BJ (cell line): ENCODE measurements at regions not wholly inside any gene's neighbourhood (a gene's known extent, or its start where the extent isn't known, plus 50 kb on each side); places are given as distances from the start of the nearest gene placed in this dataset.

Source experiments
- CTCF ChIA-PET: fragments of 350-600 bp; formaldehyde crosslinking; extraction: SDS; loops from one replicate; lab custom pipeline; 2021; ENCODE audit warnings: antibody characterized with exemption, inconsistent platforms; lab: Yijun Ruan, JAX
- POLR2A ChIA-PET: fragments of 300-600 bp; sonication (Branson Sonifier 250); formaldehyde crosslinking; extraction: SDS; loops from one replicate; lab custom pipeline; 2021; ENCODE audit warnings: antibody characterized with exemption; lab: Charles Lee
- DNase-seq: peaks from one replicate; pipeline ENCODE4 v3.0.0-alpha.2; 2011; ENCODE audit warnings: low read depth
- H3K27me3 ChIP-seq: 2 replicates; pipeline ENCODE4 v1.6.0; 2011; ENCODE audit warnings: low read length; ENCODE audit not compliant: control insufficient read depth, insufficient read depth
- H3K36me3 ChIP-seq: 2 replicates; pipeline ENCODE4 v1.5.1; 2011; ENCODE audit warnings: low read length; ENCODE audit not compliant: control insufficient read depth, insufficient read depth
- H3K4me3 ChIP-seq: 2 replicates; pipeline ENCODE4 v1.5.1; 2011; ENCODE audit warnings: low read depth, mild to moderate bottlenecking, control low read depth, low read length
- TF ChIP-seq, protein P1 (sequence below): IDR thresholded peaks from 2 replicates; pipeline ENCODE4 v1.5.1; 2011; ENCODE audit warnings: low read depth, mild to moderate bottlenecking, control low read depth, inconsistent platforms, low read length, moderate library complexity; ENCODE audit not compliant: insufficient read depth

DNA sequence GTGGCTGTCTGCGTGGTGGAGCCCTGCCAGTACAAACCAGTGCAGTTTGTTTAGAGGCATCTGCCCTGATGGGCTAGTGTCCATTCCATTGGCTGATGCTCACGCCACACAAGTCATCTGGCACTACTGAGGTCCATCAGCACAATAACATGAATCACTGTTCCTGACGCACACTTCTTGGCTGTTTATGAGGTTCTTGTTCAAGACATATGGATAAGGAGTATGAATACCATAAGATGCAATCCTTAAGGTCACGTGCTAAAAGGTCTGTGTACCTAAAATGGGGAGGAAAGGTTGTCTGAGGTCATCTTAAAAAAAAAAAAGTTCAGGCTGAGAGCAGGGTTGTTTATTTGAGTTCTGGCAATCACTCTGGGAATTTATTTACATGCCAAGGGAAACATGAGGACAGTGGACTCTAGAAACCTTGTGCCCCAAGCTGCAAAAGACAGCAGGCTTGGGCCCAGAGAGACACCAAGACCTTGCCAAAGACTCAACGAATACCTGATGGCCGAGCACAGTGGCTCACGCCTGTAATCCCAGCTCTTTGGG, 54.1 kb upstream of the SHLD1 start:
- TF ChIP-seq, protein P1, sequence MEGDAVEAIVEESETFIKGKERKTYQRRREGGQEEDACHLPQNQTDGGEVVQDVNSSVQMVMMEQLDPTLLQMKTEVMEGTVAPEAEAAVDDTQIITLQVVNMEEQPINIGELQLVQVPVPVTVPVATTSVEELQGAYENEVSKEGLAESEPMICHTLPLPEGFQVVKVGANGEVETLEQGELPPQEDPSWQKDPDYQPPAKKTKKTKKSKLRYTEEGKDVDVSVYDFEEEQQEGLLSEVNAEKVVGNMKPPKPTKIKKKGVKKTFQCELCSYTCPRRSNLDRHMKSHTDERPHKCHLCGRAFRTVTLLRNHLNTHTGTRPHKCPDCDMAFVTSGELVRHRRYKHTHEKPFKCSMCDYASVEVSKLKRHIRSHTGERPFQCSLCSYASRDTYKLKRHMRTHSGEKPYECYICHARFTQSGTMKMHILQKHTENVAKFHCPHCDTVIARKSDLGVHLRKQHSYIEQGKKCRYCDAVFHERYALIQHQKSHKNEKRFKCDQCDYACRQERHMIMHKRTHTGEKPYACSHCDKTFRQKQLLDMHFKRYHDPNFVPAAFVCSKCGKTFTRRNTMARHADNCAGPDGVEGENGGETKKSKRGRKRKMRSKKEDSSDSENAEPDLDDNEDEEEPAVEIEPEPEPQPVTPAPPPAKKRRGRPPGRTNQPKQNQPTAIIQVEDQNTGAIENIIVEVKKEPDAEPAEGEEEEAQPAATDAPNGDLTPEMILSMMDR = no peak
- POLR2A ChIA-PET = no interaction called here
- no peaks in the 10 kb centered on the region for H3K27me3 ChIP-seq
- no peaks in the 10 kb centered on the region for H3K36me3 ChIP-seq
- no peak overlapping the region for H3K4me3 ChIP-seq
- peak; percentile 1 for DNase-seq
- CTCF ChIA-PET = no interaction called here

DNA sequence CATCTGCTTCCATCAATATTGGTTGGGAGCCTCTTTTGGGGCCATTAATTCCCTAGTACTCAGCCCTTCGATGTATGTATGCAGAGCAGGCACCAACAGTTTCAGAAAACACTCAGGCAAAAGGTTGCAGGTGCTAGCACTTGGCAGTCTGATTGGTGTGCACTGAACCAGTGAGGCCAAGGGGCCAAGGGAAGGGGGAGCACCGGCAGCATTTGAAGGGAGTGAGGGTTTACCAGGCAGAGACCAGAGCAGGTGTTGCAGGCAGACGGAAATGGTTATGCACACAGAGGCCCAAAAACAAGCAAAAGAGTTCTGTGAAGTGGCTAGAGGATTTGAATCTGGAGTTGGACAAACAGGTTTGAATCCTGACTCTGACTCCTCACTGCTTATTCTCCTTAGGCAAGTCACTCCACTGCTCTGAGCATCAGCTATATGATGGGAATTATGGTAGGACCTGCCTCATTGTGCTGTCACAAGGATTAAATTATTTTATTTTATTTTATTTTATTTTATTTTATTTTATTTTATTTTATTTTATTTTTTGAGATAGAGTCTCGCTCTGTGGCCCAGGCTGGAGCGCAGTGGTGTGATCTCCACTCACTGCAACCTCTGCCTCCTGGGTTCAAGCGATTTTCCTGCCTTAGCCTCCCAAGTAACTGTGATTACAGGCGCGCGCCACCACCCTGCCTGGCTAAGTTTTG, 58.1 kb upstream of the SHLD1 start:
- Histone ChIP-seq H3K36me3 (no peaks in the 10 kb centered on the region), H3K4me3 (no peak overlapping the region), H3K27me3 (no peaks in the 10 kb centered on the region; the same call in 1 of the 2 replicates)
- no peak for DNase-seq
- ChIA-PET POLR2A (no interaction called here), CTCF (no interaction called here)
- TF ChIP-seq, protein P1 = no peak

DNA sequence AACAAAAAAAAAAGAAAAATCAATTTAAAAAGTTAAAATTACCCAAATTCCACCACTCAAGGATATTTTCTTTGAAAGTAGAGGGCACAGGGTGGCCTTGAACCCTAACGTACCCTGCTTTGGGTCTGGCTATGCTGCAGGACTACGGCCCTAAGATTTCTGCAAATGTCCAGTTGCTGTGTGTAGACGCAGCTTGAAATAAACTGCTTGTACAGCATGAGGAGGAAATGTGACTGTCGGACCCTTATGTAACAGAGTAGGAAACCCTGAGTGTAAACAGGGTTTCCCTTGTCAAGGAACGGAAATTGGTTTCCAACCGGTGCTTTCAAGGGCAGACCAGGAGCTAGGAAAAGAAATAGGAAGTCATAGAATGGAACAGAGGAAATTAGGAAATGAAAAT, 60.7 kb upstream of the SHLD1 start:
- Histone ChIP-seq H3K4me3 (no peak overlapping the region), H3K27me3 (no peaks in the 10 kb centered on the region; the same call in 1 of the 2 replicates), H3K36me3 (no peaks in the 10 kb centered on the region)
- DNase-seq = no peak
- TF ChIP-seq, protein P1 = no peak
- ChIA-PET POLR2A (no interaction called here), CTCF (interaction anchor here (1.5 kb wide), 1 partner anchor 54 kb away, joined by 4 read pairs; no protein-coding TSS in a partner anchor)

DNA sequence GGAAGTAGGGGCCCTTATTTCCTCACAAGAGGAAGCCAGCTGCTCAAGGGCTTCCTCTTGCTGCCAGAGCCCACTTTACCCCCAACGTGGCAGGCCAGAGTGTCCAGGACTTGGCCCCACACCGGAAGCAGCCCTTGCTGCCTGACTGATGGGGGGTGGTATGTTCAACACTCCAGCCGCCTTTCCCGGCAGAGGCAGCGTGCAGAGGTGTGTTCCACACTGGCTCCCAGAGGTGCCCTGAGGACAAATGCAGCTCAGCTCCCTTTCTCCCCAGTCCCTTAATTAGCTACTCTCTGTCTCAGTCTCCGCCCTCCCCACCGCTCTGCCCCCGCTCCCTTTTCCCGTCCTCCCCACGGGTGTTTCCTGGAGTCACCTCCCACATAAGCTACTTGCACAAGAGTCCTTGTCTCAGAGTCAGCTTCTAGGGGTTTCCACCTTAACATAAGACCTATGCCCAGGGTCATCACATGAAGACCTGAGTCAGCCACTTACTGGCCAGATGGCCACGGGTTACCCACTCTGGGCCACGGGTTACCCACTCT, 61.7 kb upstream of the SHLD1 start:
- POLR2A ChIA-PET = no interaction called here
- Histone ChIP-seq H3K4me3 (no peak overlapping the region), H3K36me3 (no peaks in the 10 kb centered on the region), H3K27me3 (no peaks in the 10 kb centered on the region; the same call in 1 of the 2 replicates)
- CTCF ChIA-PET = no interaction called here
- no peak for DNase-seq
- TF ChIP-seq, protein P1 = no peak

DNA sequence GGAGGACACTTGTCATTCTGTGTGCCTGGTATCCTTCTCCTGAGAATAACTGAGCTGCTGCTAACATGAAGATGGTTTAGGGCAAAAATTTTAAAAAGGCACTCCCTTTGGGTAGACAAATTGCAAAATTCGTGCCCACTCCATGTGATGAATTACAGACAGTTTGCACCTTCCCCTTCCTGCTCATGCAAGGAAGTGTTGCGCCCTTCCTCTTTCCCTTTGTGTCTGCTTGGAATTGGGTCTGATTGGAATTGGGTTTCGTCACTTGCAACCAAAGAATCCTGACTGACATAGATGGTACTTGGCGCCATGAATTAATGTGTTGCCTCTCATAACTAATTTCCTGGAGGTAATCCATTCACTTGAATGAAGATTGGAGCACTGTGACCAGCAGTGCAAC, 62.3 kb upstream of the SHLD1 start:
- ChIA-PET CTCF (no interaction called here), POLR2A (no interaction called here)

More for the DNA sequence above, 62.3 kb upstream of the SHLD1 start:
- H3K4me3 ChIP-seq = no peak overlapping the region
- H3K36me3 ChIP-seq = no peaks in the 10 kb centered on the region
- no peaks in the 10 kb centered on the region; the same call in 1 of the 2 replicates for H3K27me3 ChIP-seq
- no peak for DNase-seq
- TF ChIP-seq, protein P1 = no peak
